ENCODE measurements at regions not wholly inside any gene's neighbourhood (a gene's known extent, or its start where the extent isn't known, plus 50 kb on each side); places are given as distances from the start of the nearest gene placed in this dataset.

DNA sequence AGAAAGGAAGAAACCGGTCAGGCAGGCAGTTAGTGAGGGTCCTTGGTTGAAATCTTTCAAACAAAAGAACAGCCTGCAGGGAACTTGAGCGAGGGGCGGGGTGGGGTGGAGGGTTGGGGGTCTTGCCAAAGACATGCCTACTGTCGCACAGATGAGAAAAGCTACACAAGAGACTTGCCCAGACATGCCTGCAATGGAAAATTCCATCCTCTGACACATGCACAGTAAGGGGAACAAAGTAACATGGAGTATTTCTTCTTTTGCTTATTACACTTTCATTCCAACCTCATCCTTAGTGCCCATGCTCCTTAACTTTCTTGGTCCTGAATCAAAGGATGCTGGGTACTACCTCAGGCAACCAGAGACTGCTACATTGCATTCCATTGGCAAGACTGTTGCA is 1491.2 kb downstream of the STIM2 start:
- no peak overlapping the region for H3K27ac ChIP-seq (ENCODE audit: low read depth, low read length)
- no peaks in the 10 kb centered on the region for H3K27me3 ChIP-seq (ENCODE audit: control insufficient read depth in 3 of 3, insufficient read depth in 3 of 3, low read length in 3 of 3)
- no peak overlapping the region for H3K4me3 ChIP-seq (ENCODE audit: low read length in 3 of 3)
- no peak overlapping the region for H3K9ac ChIP-seq (ENCODE audit: low read depth in 1 of 3, low read length in 3 of 3)
- no peaks in the 10 kb centered on the region for H3K4me1 ChIP-seq (ENCODE audit: control insufficient read depth in 3 of 3, insufficient read depth in 3 of 3, low read length in 3 of 3)
- H3K36me3 ChIP-seq (ENCODE audit: control insufficient read depth in 3 of 3, insufficient read depth in 3 of 3, low read length in 3 of 3), result no peaks in the 10 kb centered on the region
- no peaks in the 10 kb centered on the region for H3K9me3 ChIP-seq (ENCODE audit: control insufficient read depth in 3 of 3, low read length in 3 of 3)

DNA sequence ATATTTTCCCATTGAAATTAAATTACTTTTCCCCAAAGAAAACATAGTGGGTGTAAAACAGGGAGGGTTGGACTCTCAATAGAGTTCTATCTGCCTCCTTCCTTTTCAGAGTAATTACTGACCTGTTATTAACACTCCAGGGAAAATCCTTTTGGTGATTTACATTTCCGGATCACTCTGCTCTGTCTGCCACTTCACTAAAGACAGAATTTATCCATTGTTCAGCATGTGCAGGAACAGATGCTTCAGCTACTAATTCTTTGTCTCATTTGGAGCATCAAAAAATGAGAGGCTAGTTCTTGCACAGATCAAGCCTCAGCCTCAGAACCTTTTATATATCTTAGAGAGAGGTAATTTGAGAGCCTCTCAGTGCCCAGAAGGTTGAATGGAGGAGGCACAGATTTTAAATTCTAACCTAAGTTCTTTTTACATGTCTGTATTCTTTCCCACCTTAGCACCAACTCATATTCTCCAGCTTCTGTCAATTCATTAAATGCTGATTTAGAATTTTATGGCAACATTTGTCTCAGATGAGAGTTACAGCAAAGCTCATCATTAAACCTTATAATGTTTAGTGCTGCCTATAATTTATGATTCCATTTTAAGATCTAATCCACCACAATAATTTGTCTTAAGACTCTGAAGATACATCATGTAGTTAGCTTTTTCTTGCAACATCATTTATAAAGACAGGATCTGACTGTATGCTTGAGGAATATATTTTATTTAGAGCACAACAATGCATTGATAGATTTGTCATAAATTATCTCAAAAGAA is 1494.4 kb downstream of the STIM2 start:
- no peaks in the 10 kb centered on the region for H3K36me3 ChIP-seq (ENCODE audit: control insufficient read depth in 3 of 3, insufficient read depth in 3 of 3, low read length in 3 of 3)
- H3K4me1 ChIP-seq (ENCODE audit: control insufficient read depth in 3 of 3, insufficient read depth in 3 of 3, low read length in 3 of 3), result no peaks in the 10 kb centered on the region
- H3K27ac ChIP-seq (ENCODE audit: low read depth, low read length), result no peak overlapping the region
- H3K27me3 ChIP-seq (ENCODE audit: control insufficient read depth in 3 of 3, insufficient read depth in 3 of 3, low read length in 3 of 3), result no peaks in the 10 kb centered on the region
- H3K9me3 ChIP-seq (ENCODE audit: control insufficient read depth in 3 of 3, low read length in 3 of 3), result no peaks in the 10 kb centered on the region
- no peak overlapping the region for H3K9ac ChIP-seq (ENCODE audit: low read depth in 1 of 3, low read length in 3 of 3)
- no peak overlapping the region for H3K4me3 ChIP-seq (ENCODE audit: low read length in 3 of 3)

GRCh38 chr4:28357990-28358389 is 1497.3 kb downstream of the STIM2 start:
- Histone ChIP-seq H3K9me3 (ENCODE audit: control insufficient read depth in 3 of 3, low read length in 3 of 3) (no peaks in the 10 kb centered on the region), H3K4me3 (ENCODE audit: low read length in 3 of 3) (no peak overlapping the region), H3K27ac (ENCODE audit: low read depth, low read length) (no peak overlapping the region), H3K9ac (ENCODE audit: low read depth in 1 of 3, low read length in 3 of 3) (no peak overlapping the region), H3K4me1 (ENCODE audit: control insufficient read depth in 3 of 3, insufficient read depth in 3 of 3, low read length in 3 of 3) (no peaks in the 10 kb centered on the region), H3K27me3 (ENCODE audit: control insufficient read depth in 3 of 3, insufficient read depth in 3 of 3, low read length in 3 of 3) (no peaks in the 10 kb centered on the region), H3K36me3 (ENCODE audit: control insufficient read depth in 3 of 3, insufficient read depth in 3 of 3, low read length in 3 of 3) (no peaks in the 10 kb centered on the region)

GRCh38 chr4:28358606-28359005 is 1498.0 kb downstream of the STIM2 start:
- H3K36me3 ChIP-seq (ENCODE audit: control insufficient read depth in 3 of 3, insufficient read depth in 3 of 3, low read length in 3 of 3), result no peaks in the 10 kb centered on the region
- no peaks in the 10 kb centered on the region for H3K27me3 ChIP-seq (ENCODE audit: control insufficient read depth in 3 of 3, insufficient read depth in 3 of 3, low read length in 3 of 3)
- H3K4me3 ChIP-seq (ENCODE audit: low read length in 3 of 3), result no peak overlapping the region
- H3K4me1 ChIP-seq (ENCODE audit: control insufficient read depth in 3 of 3, insufficient read depth in 3 of 3, low read length in 3 of 3), result no peaks in the 10 kb centered on the region
- H3K27ac ChIP-seq (ENCODE audit: low read depth, low read length), result no peak overlapping the region
- H3K9me3 ChIP-seq (ENCODE audit: control insufficient read depth in 3 of 3, low read length in 3 of 3), result no peaks in the 10 kb centered on the region
- H3K9ac ChIP-seq (ENCODE audit: low read depth in 1 of 3, low read length in 3 of 3), result no peak overlapping the region

DNA sequence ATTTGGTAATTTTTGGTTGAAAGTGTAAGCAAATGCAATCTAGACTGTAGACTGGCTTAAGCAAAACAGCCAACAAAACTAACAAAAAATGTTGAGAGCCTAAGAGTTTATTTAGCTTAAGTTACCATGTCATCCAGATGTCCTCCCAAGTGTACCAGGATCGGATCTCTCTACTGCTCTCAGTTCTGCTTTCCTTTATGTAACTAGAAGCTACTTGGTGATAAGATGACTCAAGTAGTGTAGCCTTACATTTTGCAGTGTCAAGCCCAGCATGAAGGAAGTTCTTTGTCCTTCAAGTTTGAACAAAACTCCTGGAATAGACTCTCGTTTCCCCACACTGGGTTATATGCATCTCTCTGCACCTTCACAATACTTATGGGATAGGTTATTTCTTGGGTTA is 1500.0 kb downstream of the STIM2 start:
- H3K9me3 ChIP-seq (ENCODE audit: control insufficient read depth in 3 of 3, low read length in 3 of 3), result no peaks in the 10 kb centered on the region
- no peak overlapping the region for H3K9ac ChIP-seq (ENCODE audit: low read depth in 1 of 3, low read length in 3 of 3)
- no peaks in the 10 kb centered on the region for H3K36me3 ChIP-seq (ENCODE audit: control insufficient read depth in 3 of 3, insufficient read depth in 3 of 3, low read length in 3 of 3)
- no peak overlapping the region for H3K4me3 ChIP-seq (ENCODE audit: low read length in 3 of 3)
- no peak overlapping the region for H3K27ac ChIP-seq (ENCODE audit: low read depth, low read length)
- no peaks in the 10 kb centered on the region for H3K27me3 ChIP-seq (ENCODE audit: control insufficient read depth in 3 of 3, insufficient read depth in 3 of 3, low read length in 3 of 3)
- H3K4me1 ChIP-seq (ENCODE audit: control insufficient read depth in 3 of 3, insufficient read depth in 3 of 3, low read length in 3 of 3), result no peaks in the 10 kb centered on the region

GRCh38 chr4:28362169-28362568 is 1501.5 kb downstream of the STIM2 start:
- no peaks in the 10 kb centered on the region for H3K36me3 ChIP-seq (ENCODE audit: control insufficient read depth in 3 of 3, insufficient read depth in 3 of 3, low read length in 3 of 3)
- H3K4me1 ChIP-seq (ENCODE audit: control insufficient read depth in 3 of 3, insufficient read depth in 3 of 3, low read length in 3 of 3), result no peaks in the 10 kb centered on the region
- H3K27ac ChIP-seq (ENCODE audit: low read depth, low read length), result no peak overlapping the region
- H3K9ac ChIP-seq (ENCODE audit: low read depth in 1 of 3, low read length in 3 of 3), result no peak overlapping the region
- H3K4me3 ChIP-seq (ENCODE audit: low read length in 3 of 3), result no peak overlapping the region
- no peaks in the 10 kb centered on the region for H3K27me3 ChIP-seq (ENCODE audit: control insufficient read depth in 3 of 3, insufficient read depth in 3 of 3, low read length in 3 of 3)
- H3K9me3 ChIP-seq (ENCODE audit: control insufficient read depth in 3 of 3, low read length in 3 of 3), result no peaks in the 10 kb centered on the region

GRCh38 chr4:28369499-28369898 is 1508.9 kb downstream of the STIM2 start:
- no peaks in the 10 kb centered on the region for H3K36me3 ChIP-seq (ENCODE audit: control insufficient read depth in 3 of 3, insufficient read depth in 3 of 3, low read length in 3 of 3)
- H3K27ac ChIP-seq (ENCODE audit: low read depth, low read length), result no peak overlapping the region
- no peak overlapping the region for H3K9ac ChIP-seq (ENCODE audit: low read depth in 1 of 3, low read length in 3 of 3)
- no peaks in the 10 kb centered on the region for H3K27me3 ChIP-seq (ENCODE audit: control insufficient read depth in 3 of 3, insufficient read depth in 3 of 3, low read length in 3 of 3)
- H3K4me3 ChIP-seq (ENCODE audit: low read length in 3 of 3), result no peak overlapping the region
- no peaks in the 10 kb centered on the region for H3K4me1 ChIP-seq (ENCODE audit: control insufficient read depth in 3 of 3, insufficient read depth in 3 of 3, low read length in 3 of 3)
- no peaks in the 10 kb centered on the region for H3K9me3 ChIP-seq (ENCODE audit: control insufficient read depth in 3 of 3, low read length in 3 of 3)

- Histone ChIP-seq H3K4me1 (ENCODE audit: control insufficient read depth in 3 of 3, insufficient read depth in 3 of 3, low read length in 3 of 3) (no peaks in the 10 kb centered on the region), H3K36me3 (ENCODE audit: control insufficient read depth in 3 of 3, insufficient read depth in 3 of 3, low read length in 3 of 3) (no peaks in the 10 kb centered on the region), H3K9me3 (ENCODE audit: control insufficient read depth in 3 of 3, low read length in 3 of 3) (no peaks in the 10 kb centered on the region), H3K27me3 (ENCODE audit: control insufficient read depth in 3 of 3, insufficient read depth in 3 of 3, low read length in 3 of 3) (no peaks in the 10 kb centered on the region), H3K9ac (ENCODE audit: low read depth in 1 of 3, low read length in 3 of 3) (no peak overlapping the region), H3K27ac (ENCODE audit: low read depth, low read length) (no peak overlapping the region), H3K4me3 (ENCODE audit: low read length in 3 of 3) (no peak overlapping the region)
Observed at GRCh38 chr4:28373191-28373590, 1512.5 kb downstream of the STIM2 start.

- Histone ChIP-seq H3K4me3 (ENCODE audit: low read length in 3 of 3) (no peak overlapping the region), H3K36me3 (ENCODE audit: control insufficient read depth in 3 of 3, insufficient read depth in 3 of 3, low read length in 3 of 3) (no peaks in the 10 kb centered on the region), H3K9me3 (ENCODE audit: control insufficient read depth in 3 of 3, low read length in 3 of 3) (no peaks in the 10 kb centered on the region), H3K9ac (ENCODE audit: low read depth in 1 of 3, low read length in 3 of 3) (no peak overlapping the region), H3K27ac (ENCODE audit: low read depth, low read length) (no peak overlapping the region), H3K27me3 (ENCODE audit: control insufficient read depth in 3 of 3, insufficient read depth in 3 of 3, low read length in 3 of 3) (no peaks in the 10 kb centered on the region), H3K4me1 (ENCODE audit: control insufficient read depth in 3 of 3, insufficient read depth in 3 of 3, low read length in 3 of 3) (no peaks in the 10 kb centered on the region)
Observed at GRCh38 chr4:28373601-28374000, 1513.0 kb downstream of the STIM2 start.

- H3K4me1 ChIP-seq (ENCODE audit: control insufficient read depth in 3 of 3, insufficient read depth in 3 of 3, low read length in 3 of 3), result no peaks in the 10 kb centered on the region
- H3K9me3 ChIP-seq (ENCODE audit: control insufficient read depth in 3 of 3, low read length in 3 of 3), result no peaks in the 10 kb centered on the region
- H3K4me3 ChIP-seq (ENCODE audit: low read length in 3 of 3), result no peak overlapping the region
- H3K9ac ChIP-seq (ENCODE audit: low read depth in 1 of 3, low read length in 3 of 3), result no peak overlapping the region
- H3K36me3 ChIP-seq (ENCODE audit: control insufficient read depth in 3 of 3, insufficient read depth in 3 of 3, low read length in 3 of 3), result no peaks in the 10 kb centered on the region
- no peak overlapping the region for H3K27ac ChIP-seq (ENCODE audit: low read depth, low read length)
- H3K27me3 ChIP-seq (ENCODE audit: control insufficient read depth in 3 of 3, insufficient read depth in 3 of 3, low read length in 3 of 3), result no peaks in the 10 kb centered on the region
Observed at GRCh38 chr4:28378109-28378830, 1517.6 kb downstream of the STIM2 start.
